ENCODE measurements at regions not wholly inside any gene's neighbourhood (a gene's known extent, or its start where the extent isn't known, plus 50 kb on each side); places are given as distances from the start of the nearest gene placed in this dataset.

DNA sequence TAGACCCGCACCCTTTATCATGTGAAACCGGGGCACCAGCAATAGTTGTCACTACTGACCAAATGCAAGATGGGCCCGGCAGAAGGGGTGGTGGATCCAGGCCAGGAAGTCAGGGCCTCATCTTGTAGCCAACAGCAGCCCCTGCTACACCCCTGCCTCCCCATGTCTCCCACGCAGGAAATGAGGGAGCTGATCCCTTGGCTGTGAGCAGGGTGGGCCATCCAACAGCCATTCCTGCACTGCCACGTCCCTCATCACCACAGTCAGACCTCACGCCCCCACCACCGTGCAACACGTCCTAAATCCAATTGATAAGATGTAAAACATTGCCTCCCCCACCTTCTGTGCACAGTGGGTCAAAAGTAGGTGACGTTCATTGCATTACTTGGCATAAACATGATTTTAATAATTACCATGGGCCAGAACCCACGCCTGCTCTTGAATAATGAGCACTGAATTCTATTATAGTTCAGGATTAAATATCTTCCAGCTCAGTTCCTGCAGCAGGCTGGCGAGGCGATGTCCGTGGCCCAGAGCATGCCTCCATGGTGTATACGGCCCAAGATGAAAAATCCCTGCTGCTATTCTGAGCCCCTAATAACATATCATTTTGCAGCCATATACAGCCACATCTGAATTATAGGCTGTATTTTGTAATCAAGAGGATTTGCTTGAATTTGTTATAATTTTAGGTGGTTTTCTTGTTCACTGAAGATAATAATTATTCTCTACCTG is 1373.8 kb downstream of the BRD1 start:
- in situ Hi-C loops (cut with MboI; ENCODE audit: low sequenced_read_pairs): no loop called here

More for the DNA sequence above, 1373.8 kb downstream of the BRD1 start:
- CTCF ChIA-PET: no interaction called here
- Histone ChIP-seq H3K4me3 (ENCODE audit: insufficient read depth, low read depth, low read length) (no peak overlapping the region), H3K27ac (ENCODE audit: insufficient read depth, low read length) (no peak overlapping the region), H3K36me3 (ENCODE audit: control insufficient read depth, insufficient read depth, low read length) (no peaks in the 10 kb centered on the region), H3K14ac (replicated peaks; ENCODE audit: low read depth, low read length) (no peak overlapping the region), H2BK5ac (ENCODE audit: low read depth, low read length, poor library complexity, severe bottlenecking) (no peak overlapping the region), H2AFZ (replicated peaks; ENCODE audit: low read length, poor library complexity) (no peak overlapping the region), H3K56ac (ENCODE audit: extremely low read depth, insufficient read depth, low read length) (no peak overlapping the region), H2BK15ac (ENCODE audit: low read depth, low read length) (no peak overlapping the region), H3K4me2 (ENCODE audit: low read depth, low read length) (no peak overlapping the region), H3K23ac (ENCODE audit: low read depth, low read length) (no peak overlapping the region), H3K4ac (ENCODE audit: low read depth, low read length) (no peak overlapping the region), H3K9me3 (ENCODE audit: control insufficient read depth, insufficient read depth, low read length) (peaks cover 45% of the 10 kb centered on the region), H2AK9ac (replicated peaks; ENCODE audit: low read depth, low read length, poor library complexity) (no peak overlapping the region), H3K4me1 (ENCODE audit: control insufficient read depth, insufficient read depth, low read length) (no peaks in the 10 kb centered on the region), H3K9ac (ENCODE audit: low read depth, low read length) (no peak overlapping the region), H4K8ac (ENCODE audit: low read depth in 2 of 2, low read length in 2 of 2) (no peak overlapping the region), H3K9me1 (ENCODE audit: insufficient read depth, low read length) (no peaks in the 10 kb centered on the region), H3K18ac (ENCODE audit: low read depth, low read length) (no peak overlapping the region), H4K20me1 (ENCODE audit: insufficient read depth, low read length) (no peaks in the 10 kb centered on the region), H2BK20ac (ENCODE audit: low read depth, low read length) (no peak overlapping the region), H3K79me1 (ENCODE audit: low read depth in 1 of 2, low read length in 2 of 2) (no peaks in the 10 kb centered on the region), H3K27me3 (ENCODE audit: control insufficient read depth, insufficient read depth, low read length) (no peaks in the 10 kb centered on the region), H2BK120ac (ENCODE audit: low read depth, low read length) (no peak overlapping the region), H4K5ac (ENCODE audit: low read depth, low read length) (no peak overlapping the region), H2AK5ac (ENCODE audit: low read depth, low read length) (no peak overlapping the region), H4K91ac (ENCODE audit: insufficient read depth, low read depth, low read length) (no peak overlapping the region)
- BruUV-seq (replicated peaks): no TSS peak
- TF ChIP-seq BHLHE40 (IDR thresholded peaks at IDR 0.05; ENCODE audit: low read depth, low read length): no peak
- TF ChIP-seq MXI1 (IDR thresholded peaks at IDR 0.05; ENCODE audit: borderline replicate concordance, low read depth, low read length): no peak
- TF ChIP-seq RCOR1 (IDR thresholded peaks at IDR 0.05; ENCODE audit: insufficient replicate concordance, low read length): no peak
- no peak for TF ChIP-seq RAD21 (IDR thresholded peaks at IDR 0.05; ENCODE audit: low read length)
- no peak for TF ChIP-seq NFE2L2 (IDR thresholded peaks at IDR 0.05; ENCODE audit: low read depth, low read length)
- TF ChIP-seq, protein P1, sequence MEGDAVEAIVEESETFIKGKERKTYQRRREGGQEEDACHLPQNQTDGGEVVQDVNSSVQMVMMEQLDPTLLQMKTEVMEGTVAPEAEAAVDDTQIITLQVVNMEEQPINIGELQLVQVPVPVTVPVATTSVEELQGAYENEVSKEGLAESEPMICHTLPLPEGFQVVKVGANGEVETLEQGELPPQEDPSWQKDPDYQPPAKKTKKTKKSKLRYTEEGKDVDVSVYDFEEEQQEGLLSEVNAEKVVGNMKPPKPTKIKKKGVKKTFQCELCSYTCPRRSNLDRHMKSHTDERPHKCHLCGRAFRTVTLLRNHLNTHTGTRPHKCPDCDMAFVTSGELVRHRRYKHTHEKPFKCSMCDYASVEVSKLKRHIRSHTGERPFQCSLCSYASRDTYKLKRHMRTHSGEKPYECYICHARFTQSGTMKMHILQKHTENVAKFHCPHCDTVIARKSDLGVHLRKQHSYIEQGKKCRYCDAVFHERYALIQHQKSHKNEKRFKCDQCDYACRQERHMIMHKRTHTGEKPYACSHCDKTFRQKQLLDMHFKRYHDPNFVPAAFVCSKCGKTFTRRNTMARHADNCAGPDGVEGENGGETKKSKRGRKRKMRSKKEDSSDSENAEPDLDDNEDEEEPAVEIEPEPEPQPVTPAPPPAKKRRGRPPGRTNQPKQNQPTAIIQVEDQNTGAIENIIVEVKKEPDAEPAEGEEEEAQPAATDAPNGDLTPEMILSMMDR (conservative IDR thresholded peaks at IDR 0.05; ENCODE audit: low read depth, low read length): no peak
- no peak for TF ChIP-seq SMC3 (IDR thresholded peaks at IDR 0.05; ENCODE audit: low read depth, low read length)
- TF ChIP-seq RFX5 (IDR thresholded peaks at IDR 0.05; ENCODE audit: low read depth, low read length): no peak
- TF ChIP-seq FOS (IDR thresholded peaks at IDR 0.05; ENCODE audit: low read depth, low read length): no peak
- no peak for TF ChIP-seq CHD1 (IDR thresholded peaks at IDR 0.05; ENCODE audit: low read depth, low read length)
- no peak for TF ChIP-seq MAFK (IDR thresholded peaks at IDR 0.05; ENCODE audit: low read depth, low read length)
- TF ChIP-seq, protein P2, sequence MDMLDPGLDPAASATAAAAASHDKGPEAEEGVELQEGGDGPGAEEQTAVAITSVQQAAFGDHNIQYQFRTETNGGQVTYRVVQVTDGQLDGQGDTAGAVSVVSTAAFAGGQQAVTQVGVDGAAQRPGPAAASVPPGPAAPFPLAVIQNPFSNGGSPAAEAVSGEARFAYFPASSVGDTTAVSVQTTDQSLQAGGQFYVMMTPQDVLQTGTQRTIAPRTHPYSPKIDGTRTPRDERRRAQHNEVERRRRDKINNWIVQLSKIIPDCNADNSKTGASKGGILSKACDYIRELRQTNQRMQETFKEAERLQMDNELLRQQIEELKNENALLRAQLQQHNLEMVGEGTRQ (IDR thresholded peaks at IDR 0.05; ENCODE audit: low read depth, low read length): no peak
- no peak for TF ChIP-seq POLR2A (IDR thresholded peaks at IDR 0.05; ENCODE audit: low read depth, low read length)
- no peak for TF ChIP-seq MAZ (IDR thresholded peaks at IDR 0.05; ENCODE audit: borderline replicate concordance, low read depth, low read length)
- TF ChIP-seq, protein P3, sequence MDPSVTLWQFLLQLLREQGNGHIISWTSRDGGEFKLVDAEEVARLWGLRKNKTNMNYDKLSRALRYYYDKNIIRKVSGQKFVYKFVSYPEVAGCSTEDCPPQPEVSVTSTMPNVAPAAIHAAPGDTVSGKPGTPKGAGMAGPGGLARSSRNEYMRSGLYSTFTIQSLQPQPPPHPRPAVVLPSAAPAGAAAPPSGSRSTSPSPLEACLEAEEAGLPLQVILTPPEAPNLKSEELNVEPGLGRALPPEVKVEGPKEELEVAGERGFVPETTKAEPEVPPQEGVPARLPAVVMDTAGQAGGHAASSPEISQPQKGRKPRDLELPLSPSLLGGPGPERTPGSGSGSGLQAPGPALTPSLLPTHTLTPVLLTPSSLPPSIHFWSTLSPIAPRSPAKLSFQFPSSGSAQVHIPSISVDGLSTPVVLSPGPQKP (IDR thresholded peaks at IDR 0.05; ENCODE audit: borderline replicate concordance, low read depth, low read length): no peak
- no peak for TF ChIP-seq CEBPB (IDR thresholded peaks at IDR 0.05; ENCODE audit: low read depth, low read length)
- 21% methylated on average over 2 of the region's 14 CpGs; no CpG with 5 or more reads in 1 of the 2 experiments for WGBS, 2 experiments (ENCODE audit: extremely low coverage in 2 of 2, insufficient read length in 1 of 2)
- dilution Hi-C loops (cut with HindIII; ENCODE audit: low sequenced_read_pairs, unreplicated experiment): no loop called here
- intact Hi-C loops (cut with micrococcal nuclease): no loop called here
- ATAC-seq (ENCODE audit: low read depth): no peak
- POLR2A ChIA-PET (ENCODE audit: unreplicated experiment): no interaction called here
- DNase-seq: no peak

All from IMR-90 (cell line).